ENCODE measurements at regions not wholly inside any gene's neighbourhood (a gene's known extent, or its start where the extent isn't known, plus 50 kb on each side); places are given as distances from the start of the nearest gene placed in this dataset.

- no peaks in the 10 kb centered on the region for H3K36me3 Mint-ChIP-seq (ENCODE audit: low read depth)
- H3K4me1 Mint-ChIP-seq, result no peaks in the 10 kb centered on the region
- H3K27ac Mint-ChIP-seq, result no peak overlapping the region
- ChIA-PET CTCF (no interaction called here), POLR2A (no interaction called here)
- peaks cover 2% of the 10 kb centered on the region for H3K9me3 Mint-ChIP-seq
- DNase-seq, result no peak
- no peaks in the 10 kb centered on the region for H3K27me3 Mint-ChIP-seq
- H3K4me3 Mint-ChIP-seq, result no peak overlapping the region
These were observed 147.2 kb upstream of the DYRK2 start for GRCh38 chr12:67501362-67501761.

DNA sequence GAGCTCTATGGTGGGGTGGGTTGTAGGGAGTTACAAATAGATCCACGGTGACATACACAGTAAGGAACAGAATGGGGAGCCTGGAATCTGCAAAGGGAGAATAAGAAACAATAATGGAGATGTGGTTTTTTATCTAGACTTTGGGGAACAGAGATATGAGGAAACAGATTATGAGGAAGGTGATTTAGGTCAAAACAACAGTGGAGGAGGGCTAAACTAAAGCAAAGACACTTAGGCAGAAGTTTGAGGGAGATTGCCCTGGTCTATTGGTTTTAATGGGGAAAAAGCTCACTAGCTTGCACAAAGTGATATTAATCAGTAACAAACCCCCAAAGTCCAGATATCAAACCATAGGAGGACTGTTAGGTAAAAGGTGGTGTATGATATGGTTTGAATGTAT is 144.5 kb upstream of the DYRK2 start:
- Mint-ChIP-seq H3K4me3 (no peak overlapping the region), H3K27ac (no peak overlapping the region)

GRCh38 chr12:67506739-67507138 is 141.8 kb upstream of the DYRK2 start:
- no peak overlapping the region for H3K27ac Mint-ChIP-seq
- no peaks in the 10 kb centered on the region for H3K27me3 Mint-ChIP-seq
- ChIA-PET CTCF (no interaction called here), POLR2A (no interaction called here)
- H3K9me3 Mint-ChIP-seq, result no peaks in the 10 kb centered on the region
- DNase-seq, result no peak
- no peak overlapping the region for H3K4me3 Mint-ChIP-seq
- no peaks in the 10 kb centered on the region for H3K4me1 Mint-ChIP-seq
- H3K36me3 Mint-ChIP-seq (ENCODE audit: low read depth), result no peaks in the 10 kb centered on the region

More for the DNA sequence above, 144.5 kb upstream of the DYRK2 start:
- ChIA-PET CTCF (interaction anchor here (0.5 kb wide), 1 partner anchor 347 kb away, joined by 3 read pairs; no protein-coding TSS in a partner anchor), POLR2A (no interaction called here)
- Mint-ChIP-seq H3K9me3 (no peaks in the 10 kb centered on the region), H3K27me3 (no peaks in the 10 kb centered on the region), H3K36me3 (ENCODE audit: low read depth) (no peaks in the 10 kb centered on the region), H3K4me1 (no peaks in the 10 kb centered on the region)
- DNase-seq, result no peak

DNA sequence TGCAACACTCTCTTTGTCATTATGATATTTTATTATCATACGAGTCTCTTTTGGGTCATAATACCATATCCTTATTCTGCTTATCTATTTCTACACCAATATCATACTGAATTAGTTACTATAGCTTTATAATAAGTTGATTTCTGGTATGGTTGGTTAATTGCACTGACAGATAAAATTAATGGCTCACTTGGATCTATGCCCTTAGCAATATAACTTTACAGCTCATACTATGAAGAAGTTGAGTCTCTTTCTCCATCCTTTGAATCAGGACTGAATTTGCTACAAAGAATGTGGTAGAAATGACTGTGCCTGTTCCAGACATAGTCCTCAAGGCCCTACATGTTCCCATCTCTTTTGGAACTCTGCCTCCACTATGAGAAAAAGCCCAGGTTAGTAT is 139.7 kb upstream of the DYRK2 start:
- H3K27ac Mint-ChIP-seq, result no peak overlapping the region
- no peak overlapping the region for H3K4me3 Mint-ChIP-seq
- no peaks in the 10 kb centered on the region for H3K36me3 Mint-ChIP-seq (ENCODE audit: low read depth)
- ChIA-PET POLR2A (no interaction called here), CTCF (no interaction called here)
- no peaks in the 10 kb centered on the region for H3K27me3 Mint-ChIP-seq
- H3K9me3 Mint-ChIP-seq, result no peaks in the 10 kb centered on the region
- no peaks in the 10 kb centered on the region for H3K4me1 Mint-ChIP-seq
- no peak for DNase-seq

- Mint-ChIP-seq H3K4me3 (no peak overlapping the region), H3K4me1 (peaks cover 2% of the 10 kb centered on the region), H3K36me3 (ENCODE audit: low read depth) (no peaks in the 10 kb centered on the region), H3K9me3 (no peaks in the 10 kb centered on the region), H3K27me3 (no peaks in the 10 kb centered on the region), H3K27ac (no peak overlapping the region)
- ChIA-PET POLR2A (no interaction called here), CTCF (no interaction called here)
- no peak for DNase-seq
These were observed 138.7 kb upstream of the DYRK2 start for GRCh38 chr12:67509666-67510386.

GRCh38 chr12:67512061-67512460 is 136.5 kb upstream of the DYRK2 start:
- peaks cover 23% of the 10 kb centered on the region for H3K4me1 Mint-ChIP-seq
- no peak overlapping the region for H3K4me3 Mint-ChIP-seq
- no peaks in the 10 kb centered on the region for H3K36me3 Mint-ChIP-seq (ENCODE audit: low read depth)
- no peak for DNase-seq
- no peak overlapping the region for H3K27ac Mint-ChIP-seq
- ChIA-PET CTCF (interaction anchor here (0.6 to 1.2 kb wide), 2 partner anchors 64 to 81 kb away, joined by 3 read pairs; no protein-coding TSS in a partner anchor), POLR2A (no interaction called here)
- H3K27me3 Mint-ChIP-seq, result no peaks in the 10 kb centered on the region
- H3K9me3 Mint-ChIP-seq, result no peaks in the 10 kb centered on the region

GRCh38 chr12:67514502-67514901 is 134.0 kb upstream of the DYRK2 start:
- DNase-seq, result no peak
- ChIA-PET POLR2A (no interaction called here), CTCF (interaction anchor here (1.0 kb wide), 1 partner anchor 132 kb away, joined by 3 read pairs; no protein-coding TSS in a partner anchor)
- H3K4me3 Mint-ChIP-seq, result no peak overlapping the region
- no peaks in the 10 kb centered on the region for H3K9me3 Mint-ChIP-seq
- H3K4me1 Mint-ChIP-seq, result peaks cover 25% of the 10 kb centered on the region
- no peaks in the 10 kb centered on the region for H3K27me3 Mint-ChIP-seq
- H3K27ac Mint-ChIP-seq, result no peak overlapping the region
- no peaks in the 10 kb centered on the region for H3K36me3 Mint-ChIP-seq (ENCODE audit: low read depth)

DNA sequence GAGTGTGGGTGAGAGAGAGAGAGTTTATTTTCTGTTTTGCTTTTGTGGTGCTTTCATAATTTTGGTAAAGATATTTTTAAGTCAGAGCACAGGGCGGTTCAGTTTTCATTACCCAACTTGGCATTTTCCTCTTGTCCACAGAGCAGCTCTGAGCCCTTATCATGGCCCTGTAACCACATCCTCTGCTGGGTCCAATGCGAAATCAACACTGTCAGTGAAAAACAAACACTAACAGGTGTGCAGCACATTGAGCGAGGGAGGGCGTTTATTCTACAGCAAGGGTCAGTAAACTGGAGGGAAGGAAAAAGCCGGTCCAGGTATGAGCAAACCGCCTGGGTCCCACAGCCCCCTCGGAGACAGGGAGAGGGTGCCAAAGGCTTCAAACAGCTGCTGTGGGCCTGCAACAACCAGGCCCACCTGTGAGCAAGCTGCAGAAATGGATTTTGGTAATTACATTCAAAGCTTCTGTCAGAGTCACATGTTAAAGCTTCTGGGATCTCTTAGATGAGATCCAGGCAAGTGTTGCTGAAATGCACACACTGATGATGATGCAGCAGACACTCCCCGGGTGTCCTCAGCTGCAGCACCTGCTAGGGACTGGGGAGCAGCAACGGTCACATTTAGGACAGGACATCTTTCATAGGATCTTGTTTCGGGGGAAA is 132.7 kb upstream of the DYRK2 start:
- H3K4me1 Mint-ChIP-seq, result peaks cover 25% of the 10 kb centered on the region
- no peaks in the 10 kb centered on the region for H3K27me3 Mint-ChIP-seq
- peak; percentile 66 for DNase-seq
- H3K36me3 Mint-ChIP-seq (ENCODE audit: low read depth), result no peaks in the 10 kb centered on the region
- H3K9me3 Mint-ChIP-seq, result no peaks in the 10 kb centered on the region
- peak overlapping the region; percentile 78 for H3K27ac Mint-ChIP-seq
- H3K4me3 Mint-ChIP-seq, result peak overlapping the region; percentile 5
- ChIA-PET POLR2A (interaction anchor here (0.8 to 1.4 kb wide), 4 partner anchors 33 to 115 kb away, joined by 3 to 6 read pairs (median 4); no protein-coding TSS in a partner anchor), CTCF (interaction anchor here (1.0 kb wide), 1 partner anchor 160 kb away, joined by 3 read pairs; no protein-coding TSS in a partner anchor)

DNA sequence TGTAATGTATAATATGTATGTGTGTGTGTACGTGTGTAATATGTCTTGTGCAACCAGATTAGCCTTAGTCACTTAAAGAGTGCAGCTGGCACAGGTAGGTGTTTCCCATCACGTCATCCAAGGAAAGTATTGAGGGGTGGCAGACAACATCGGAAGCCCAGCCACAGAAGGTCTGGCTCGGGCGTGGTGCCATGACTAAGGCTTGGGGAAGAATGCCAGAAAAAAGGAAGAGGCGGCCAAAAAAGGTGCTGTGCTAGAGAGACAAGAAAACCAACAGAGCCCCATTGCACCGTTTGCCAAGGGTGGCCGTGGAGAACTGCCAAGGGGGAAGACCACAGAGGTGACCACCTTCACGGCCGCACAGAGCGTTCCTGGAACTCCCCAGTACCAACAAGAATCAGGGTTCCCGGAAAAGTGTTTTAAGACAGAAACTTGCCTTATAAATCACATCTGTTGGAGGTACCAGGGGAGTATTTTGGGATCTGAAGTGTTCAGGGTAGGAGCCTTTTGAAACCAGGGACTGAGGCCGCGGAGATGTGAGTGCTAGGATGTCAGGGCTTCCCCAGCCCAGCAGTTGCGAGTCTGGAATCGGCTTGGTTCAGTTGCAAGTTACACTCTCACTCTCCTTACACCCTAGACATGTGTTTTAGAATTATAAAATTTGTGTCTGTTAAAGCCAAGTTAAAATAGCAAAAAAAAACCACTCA is 131.2 kb upstream of the DYRK2 start:
- H3K9me3 Mint-ChIP-seq, result no peaks in the 10 kb centered on the region
- no peaks in the 10 kb centered on the region for H3K27me3 Mint-ChIP-seq
- no peak for DNase-seq
- POLR2A ChIA-PET, result no interaction called here
- H3K27ac Mint-ChIP-seq, result no peak overlapping the region
- H3K4me3 Mint-ChIP-seq, result no peak overlapping the region
- CTCF ChIA-PET, result no interaction called here
- H3K4me1 Mint-ChIP-seq, result peaks cover 25% of the 10 kb centered on the region
- H3K36me3 Mint-ChIP-seq (ENCODE audit: low read depth), result no peaks in the 10 kb centered on the region

GRCh38 chr12:67519484-67520433 is 128.8 kb upstream of the DYRK2 start:
- H3K27me3 Mint-ChIP-seq, result no peaks in the 10 kb centered on the region
- no peaks in the 10 kb centered on the region for H3K9me3 Mint-ChIP-seq
- ChIA-PET POLR2A (no interaction called here), CTCF (no interaction called here)
- no peak overlapping the region for H3K27ac Mint-ChIP-seq
- no peak overlapping the region for H3K4me3 Mint-ChIP-seq
- no peaks in the 10 kb centered on the region for H3K36me3 Mint-ChIP-seq (ENCODE audit: low read depth)
- peaks cover 24% of the 10 kb centered on the region for H3K4me1 Mint-ChIP-seq
- no peak for DNase-seq

- ChIA-PET CTCF (no interaction called here), POLR2A (no interaction called here)
- Mint-ChIP-seq H3K9me3 (no peaks in the 10 kb centered on the region), H3K4me3 (no peak overlapping the region), H3K36me3 (ENCODE audit: low read depth) (no peaks in the 10 kb centered on the region), H3K27ac (no peak overlapping the region), H3K27me3 (no peaks in the 10 kb centered on the region), H3K4me1 (peaks cover 15% of the 10 kb centered on the region)
- DNase-seq, result no peak
These were observed 127.9 kb upstream of the DYRK2 start for GRCh38 chr12:67520606-67521005.

DNA sequence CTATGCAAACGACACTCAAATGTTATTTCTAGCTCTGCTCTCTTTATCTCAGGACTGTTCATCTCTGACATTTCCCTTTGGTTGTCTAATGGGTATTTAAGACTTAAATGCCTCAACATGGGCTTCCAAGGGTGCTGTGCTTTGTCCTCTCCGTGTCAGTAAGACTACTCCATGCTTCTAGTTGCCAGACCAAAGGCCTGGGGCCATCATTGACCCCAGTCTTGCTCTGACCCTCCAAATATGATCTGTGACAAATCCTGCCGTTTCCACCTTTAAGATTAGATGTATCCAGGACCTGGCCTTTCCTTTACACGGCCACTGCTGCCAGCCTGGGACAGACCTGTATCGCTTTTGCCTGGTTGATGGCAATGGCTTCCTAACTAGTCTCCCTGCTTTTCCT is 126.3 kb upstream of the DYRK2 start:
- Mint-ChIP-seq H3K4me3 (no peak overlapping the region), H3K36me3 (ENCODE audit: low read depth) (no peaks in the 10 kb centered on the region), H3K4me1 (peaks cover under 1% of the 10 kb centered on the region), H3K27me3 (no peaks in the 10 kb centered on the region), H3K27ac (no peak overlapping the region), H3K9me3 (no peaks in the 10 kb centered on the region)
- DNase-seq, result no peak
- ChIA-PET POLR2A (no interaction called here), CTCF (no interaction called here)

- DNase-seq, result no peak
- no peak overlapping the region for H3K27ac Mint-ChIP-seq
- POLR2A ChIA-PET, result no interaction called here
- CTCF ChIA-PET, result no interaction called here
- H3K4me1 Mint-ChIP-seq, result no peaks in the 10 kb centered on the region
- no peaks in the 10 kb centered on the region for H3K9me3 Mint-ChIP-seq
- H3K4me3 Mint-ChIP-seq, result no peak overlapping the region
- no peaks in the 10 kb centered on the region for H3K27me3 Mint-ChIP-seq
- H3K36me3 Mint-ChIP-seq (ENCODE audit: low read depth), result no peaks in the 10 kb centered on the region
These were observed 125.0 kb upstream of the DYRK2 start for GRCh38 chr12:67523538-67523937.

All from activated CD4-positive, alpha-beta memory T cell treated with anti-CD3 and anti-CD28 coated beads, Interleukin-2, amount 10 ng/mL, durations not matched to agents 7 days and 5 days (primary cell).